ENCODE measurements at regions not wholly inside any gene's neighbourhood (a gene's known extent, or its start where the extent isn't known, plus 50 kb on each side); places are given as distances from the start of the nearest gene placed in this dataset.
"Not testable (repeated sequence)": the region's sequence is repeated elsewhere in the genome, so short reads cannot be mapped to it uniquely, and the experiment has no call there.

- DNase-seq, result no peak
Measured at GRCh38 chr4:137468836-137469235, 63.5 kb downstream of the PCDH18 start.

- DNase-seq, result no peak
Measured at GRCh38 chr4:137467537-137467936, 64.8 kb downstream of the PCDH18 start.

GRCh38 chr4:137463377-137464003 lies 68.8 kb downstream of the PCDH18 start:
- DNase-seq, result no peak

- DNase-seq, result no peak
Measured at GRCh38 chr4:137455647-137456321, 76.5 kb downstream of the PCDH18 start.

GRCh38 chr4:137454767-137455166 lies 77.5 kb downstream of the PCDH18 start:
- DNase-seq, result no peak

GRCh38 chr4:137452799-137453198 lies 79.5 kb downstream of the PCDH18 start:
- no peak for DNase-seq

GRCh38 chr4:137451172-137451825 lies 81.0 kb downstream of the PCDH18 start:
- DNase-seq, result no peak

- no peak for DNase-seq
Measured at GRCh38 chr4:137448402-137448801, 83.9 kb downstream of the PCDH18 start.

- no peak for DNase-seq
Measured at GRCh38 chr4:137446071-137446470, 86.2 kb downstream of the PCDH18 start.

- DNase-seq, result no peak
Measured at GRCh38 chr4:137443031-137443800, 89.1 kb downstream of the PCDH18 start.

- no peak for DNase-seq
Measured at GRCh38 chr4:137432446-137433311, 99.6 kb downstream of the PCDH18 start.

GRCh38 chr4:137430171-137430570 lies 102.1 kb downstream of the PCDH18 start:
- no peak for DNase-seq

- DNase-seq, result no peak
Measured at GRCh38 chr4:137427411-137427810, 104.9 kb downstream of the PCDH18 start.

GRCh38 chr4:137425281-137425680 lies 107.0 kb downstream of the PCDH18 start:
- DNase-seq, result no peak

- no peak for DNase-seq
Measured at GRCh38 chr4:137422666-137423065, 109.6 kb downstream of the PCDH18 start.

- no peak for DNase-seq
Measured at GRCh38 chr4:137421796-137422195, 110.5 kb downstream of the PCDH18 start.

- DNase-seq, result no peak
Measured at GRCh38 chr4:137420901-137421396, 111.3 kb downstream of the PCDH18 start.

- DNase-seq, result no peak
Measured at GRCh38 chr4:137417676-137418075, 114.6 kb downstream of the PCDH18 start.

GRCh38 chr4:137414802-137415201 lies 117.5 kb downstream of the PCDH18 start:
- no peak for DNase-seq

GRCh38 chr4:137408527-137409177 lies 123.6 kb downstream of the PCDH18 start:
- peak; percentile 57 for DNase-seq

- DNase-seq, result not testable (repeated sequence)
Measured at GRCh38 chr4:137405833-137406232, 126.5 kb downstream of the PCDH18 start.

GRCh38 chr4:137394018-137394417 lies 138.3 kb downstream of the PCDH18 start:
- DNase-seq, result peak; percentile 65
